Globus pallidus (tissue), 1 donor: ENCODE measurements at regions not wholly inside any gene's neighbourhood (a gene's known extent, or its start where the extent isn't known, plus 50 kb on each side); places are given as distances from the start of the nearest gene placed in this dataset.
A peak's percentile ranks its signal among the peaks of the same experiment; 100 is the strongest.
"Not testable (repeated sequence)": the region's sequence is repeated elsewhere in the genome, so short reads cannot be mapped to it uniquely, and the experiment has no call there.

Experiments used
- DNase-seq: peaks from one replicate; pipeline ENCODE4 v3.0.0-alpha.2; 2015; ENCODE audit warnings: low spot score

DNA sequence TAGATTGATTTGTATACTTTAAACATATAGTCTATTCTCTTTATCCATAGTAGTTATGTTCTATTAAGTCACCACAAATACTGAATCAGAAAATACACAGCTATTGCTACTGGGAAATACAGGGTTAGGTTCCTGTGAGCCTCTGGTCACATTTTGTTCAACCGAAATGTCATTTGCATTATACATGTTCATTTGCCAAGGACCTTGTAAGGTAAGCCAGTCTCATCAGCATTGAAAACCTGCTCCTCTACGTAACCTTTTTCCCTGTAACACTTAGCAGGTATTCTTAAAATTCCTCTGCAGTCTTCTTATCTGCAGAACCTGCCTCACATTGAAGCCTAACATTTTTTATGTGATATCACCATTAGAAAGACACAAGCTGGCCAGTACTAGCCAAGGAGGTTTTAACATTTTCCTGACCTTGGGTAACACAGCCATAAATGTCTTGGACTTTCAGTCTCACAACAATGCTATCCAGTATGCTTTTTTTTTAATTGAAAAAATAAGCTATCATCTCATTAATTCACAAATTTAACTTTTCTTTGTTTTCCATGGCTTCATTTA lies 765.7 kb upstream of the IGFBP7 start:
- DNase-seq = no peak

DNA sequence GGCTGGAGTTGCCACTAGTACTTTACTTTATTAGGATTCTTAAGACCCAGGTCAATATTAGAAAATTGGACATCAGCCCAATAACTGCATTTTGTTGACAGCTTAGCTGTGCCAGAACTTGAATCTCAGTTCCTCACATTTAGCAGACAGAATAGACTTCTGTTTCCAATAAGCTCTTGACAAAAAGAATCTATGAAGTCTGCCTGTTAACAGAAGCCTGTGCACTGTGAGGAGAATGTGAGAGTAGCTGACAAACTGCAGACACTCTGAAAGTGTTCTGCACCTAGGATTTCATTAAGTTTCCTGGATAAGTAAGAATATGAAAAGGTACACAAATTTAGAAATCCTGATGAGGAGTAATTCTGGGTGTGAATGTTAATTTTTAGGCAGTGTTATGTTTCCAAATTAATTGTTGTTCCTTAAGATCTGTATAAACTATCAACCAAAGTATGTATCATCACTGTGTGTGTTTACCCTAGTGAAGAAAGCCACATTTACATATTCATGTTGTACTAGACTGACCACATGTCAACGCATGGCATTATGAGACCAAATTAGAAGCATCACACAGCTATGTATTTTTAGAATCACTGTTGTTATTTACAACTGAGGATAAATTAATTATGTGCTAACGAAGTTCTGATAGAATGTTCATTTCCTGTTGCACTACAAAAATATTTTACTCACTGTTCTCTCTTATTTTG lies 756.4 kb upstream of the IGFBP7 start:
- DNase-seq = no peak

DNA sequence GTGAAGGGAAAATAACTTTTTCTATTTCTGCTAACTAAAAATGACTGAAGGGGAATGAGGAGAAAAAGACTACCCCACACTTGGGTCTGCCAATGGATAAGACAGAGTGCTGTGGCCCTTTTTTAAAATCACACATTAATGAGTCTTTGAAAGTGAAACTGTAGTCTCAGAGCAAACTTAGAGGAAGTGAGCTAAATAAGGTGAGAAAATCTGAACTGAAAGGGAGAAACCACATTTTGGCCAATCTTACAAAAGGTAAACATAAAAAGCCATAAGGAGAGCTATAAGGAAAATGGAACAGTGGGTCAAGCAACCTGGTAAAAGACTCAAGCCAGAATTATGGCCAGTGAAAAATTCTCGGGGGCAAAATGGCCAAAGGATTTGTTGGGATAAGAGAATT lies 755.1 kb upstream of the IGFBP7 start:
- no peak for DNase-seq

DNA sequence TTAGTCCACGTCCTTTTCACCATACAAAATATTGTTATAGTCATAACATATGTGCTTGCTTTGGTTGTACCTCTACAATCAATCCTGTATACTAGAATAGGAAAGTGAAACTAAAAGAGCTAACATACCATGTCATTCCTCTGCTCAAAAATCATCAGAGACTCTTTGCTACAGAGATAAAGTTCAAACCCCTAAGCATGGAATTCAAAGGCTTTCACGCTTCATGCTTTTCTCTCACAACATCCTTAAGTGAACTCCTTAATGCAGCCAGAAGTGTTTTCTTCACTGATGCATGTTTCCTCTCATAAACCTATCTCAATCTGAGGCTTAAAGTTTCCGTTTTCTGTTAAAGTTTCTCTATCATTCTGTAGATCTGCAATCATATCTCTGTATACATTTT lies 744.6 kb upstream of the IGFBP7 start:
- DNase-seq = no peak

DNA sequence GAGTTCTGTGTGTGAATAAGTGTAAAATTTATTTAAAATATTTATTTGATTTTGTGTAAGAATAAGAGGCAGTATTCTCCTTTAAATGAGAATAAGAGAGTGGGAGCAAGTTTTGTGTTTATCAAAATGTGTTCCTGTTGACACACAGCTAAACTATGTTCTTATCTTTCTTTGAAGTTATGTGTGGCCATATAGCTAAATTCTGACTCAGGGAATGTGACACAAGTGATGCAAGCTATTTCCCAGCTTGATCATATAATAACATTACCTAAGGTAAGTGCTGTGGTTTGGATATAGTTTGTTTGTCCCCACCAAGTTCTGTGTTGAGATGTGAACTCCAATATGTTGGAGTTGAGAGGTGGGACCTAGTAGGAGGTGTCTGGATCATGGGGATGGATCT lies 740.0 kb upstream of the IGFBP7 start:
- no peak for DNase-seq

DNA sequence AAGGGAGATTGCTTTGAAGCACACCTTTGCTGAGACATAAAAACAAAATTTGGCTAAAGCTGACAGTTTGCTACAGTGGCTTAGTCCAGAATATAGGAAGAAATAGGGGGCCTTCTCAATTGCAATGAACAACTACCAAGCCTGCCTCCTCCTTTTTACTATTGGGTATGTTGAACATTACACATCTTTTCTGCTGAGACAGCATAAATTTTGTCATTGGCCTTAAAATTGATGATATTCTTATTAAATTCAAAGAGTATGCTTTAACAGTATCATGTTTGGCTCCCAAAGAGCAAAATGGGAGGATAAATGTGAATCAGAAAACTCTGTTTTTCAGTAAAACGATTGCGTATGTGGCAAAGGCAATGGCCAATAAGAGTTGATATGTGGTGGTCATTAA lies 721.9 kb upstream of the IGFBP7 start:
- no peak for DNase-seq

DNA sequence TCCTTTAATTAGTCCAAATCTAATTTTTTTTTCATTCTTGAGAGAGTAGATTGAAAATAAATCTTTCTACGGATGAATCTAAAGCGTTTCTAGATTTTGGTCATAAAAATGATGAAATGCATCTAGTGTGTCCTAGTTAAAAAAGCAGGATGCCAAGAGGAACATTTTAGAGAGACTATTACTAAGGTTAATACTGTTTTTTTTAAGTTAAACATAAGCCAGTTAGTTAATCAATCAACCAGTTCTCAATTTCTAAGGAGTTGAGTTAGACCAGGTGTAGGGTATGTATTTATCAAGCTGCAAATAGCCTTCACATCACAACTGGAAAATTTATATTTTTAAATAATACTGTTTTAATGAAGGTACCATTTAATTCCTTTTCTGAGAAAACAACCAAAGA lies 679.5 kb upstream of the IGFBP7 start:
- DNase-seq = no peak

DNA sequence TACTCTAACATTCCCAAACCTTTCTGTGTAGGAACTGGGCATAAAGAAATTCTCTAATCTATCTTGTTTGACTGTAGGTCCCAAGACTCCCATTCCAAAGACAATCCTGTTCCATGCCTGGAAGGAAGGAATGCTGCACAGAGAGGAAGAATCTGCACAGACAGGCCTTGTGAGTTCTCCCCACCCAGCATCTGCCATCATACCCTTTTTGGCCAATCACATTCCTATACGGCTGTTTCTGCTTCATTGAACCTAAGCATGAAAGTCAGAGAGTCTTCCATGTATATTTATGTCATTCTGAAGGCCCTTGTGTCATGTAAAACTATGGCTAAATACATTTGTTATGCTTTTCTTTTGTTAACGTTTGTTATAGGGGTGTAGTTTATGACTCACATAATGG lies 667.7 kb upstream of the IGFBP7 start:
- DNase-seq = no peak

DNA sequence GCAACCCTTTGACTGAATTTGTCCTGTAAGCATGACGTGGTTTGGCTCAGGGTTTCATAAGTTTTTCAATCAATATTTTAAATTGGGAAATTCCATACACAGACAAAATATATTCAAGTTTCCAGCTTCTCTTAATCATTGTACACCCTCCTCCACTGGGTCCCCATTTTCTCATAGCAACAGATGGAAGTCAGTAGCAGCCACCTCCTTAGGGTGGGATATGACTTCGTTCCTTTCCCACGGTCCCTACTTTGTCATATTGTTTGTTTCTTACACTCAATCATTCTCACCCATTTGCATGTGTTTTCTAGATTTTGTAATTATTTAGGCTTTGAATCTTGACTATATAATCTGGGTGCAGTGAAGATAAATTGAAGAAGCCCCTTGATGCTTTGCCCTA lies 664.5 kb upstream of the IGFBP7 start:
- DNase-seq = no peak

GRCh38 chr4:57774171-57774570 lies 664.0 kb upstream of the IGFBP7 start:
- no peak for DNase-seq

GRCh38 chr4:57766341-57766740 lies 656.2 kb upstream of the IGFBP7 start:
- no peak for DNase-seq

DNA sequence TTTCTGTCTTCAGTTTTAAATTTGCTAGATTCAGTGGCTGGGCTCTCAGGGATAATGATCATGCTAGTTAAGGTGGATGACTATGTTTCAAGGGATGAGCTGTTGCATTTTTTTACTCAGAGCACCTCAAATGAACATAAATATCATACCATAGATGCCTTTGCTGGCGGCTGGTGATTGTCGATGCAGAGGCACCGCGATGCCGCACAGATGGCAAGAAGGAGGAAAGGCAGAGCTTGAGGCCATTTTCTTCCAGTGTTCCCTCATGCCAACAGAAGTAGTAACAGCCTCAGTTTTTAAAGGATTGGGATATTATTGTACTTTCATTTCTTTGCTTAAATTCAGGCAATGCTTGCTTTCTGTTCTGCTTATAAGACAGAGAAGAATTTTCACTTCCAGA lies 654.7 kb upstream of the IGFBP7 start:
- DNase-seq = peak; percentile 33

DNA sequence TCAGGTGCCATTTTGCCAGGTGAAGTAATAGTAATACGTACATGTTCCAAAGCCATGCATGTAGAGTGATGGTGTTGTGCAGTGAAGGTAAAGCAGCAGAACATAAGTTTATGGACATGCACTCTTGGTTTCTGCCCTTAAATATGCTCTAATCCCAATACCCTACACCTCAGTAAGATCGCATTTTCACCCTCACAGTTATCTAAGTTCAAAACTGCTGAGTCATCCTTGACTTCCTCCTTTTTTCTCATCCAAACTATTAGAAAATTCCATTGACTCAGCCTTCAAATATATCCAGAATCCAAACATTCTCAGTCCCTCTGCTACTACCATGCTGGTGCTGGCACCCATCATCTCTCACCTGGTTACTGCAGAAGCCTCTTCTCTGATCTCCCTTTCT lies 652.9 kb upstream of the IGFBP7 start:
- DNase-seq = no peak

DNA sequence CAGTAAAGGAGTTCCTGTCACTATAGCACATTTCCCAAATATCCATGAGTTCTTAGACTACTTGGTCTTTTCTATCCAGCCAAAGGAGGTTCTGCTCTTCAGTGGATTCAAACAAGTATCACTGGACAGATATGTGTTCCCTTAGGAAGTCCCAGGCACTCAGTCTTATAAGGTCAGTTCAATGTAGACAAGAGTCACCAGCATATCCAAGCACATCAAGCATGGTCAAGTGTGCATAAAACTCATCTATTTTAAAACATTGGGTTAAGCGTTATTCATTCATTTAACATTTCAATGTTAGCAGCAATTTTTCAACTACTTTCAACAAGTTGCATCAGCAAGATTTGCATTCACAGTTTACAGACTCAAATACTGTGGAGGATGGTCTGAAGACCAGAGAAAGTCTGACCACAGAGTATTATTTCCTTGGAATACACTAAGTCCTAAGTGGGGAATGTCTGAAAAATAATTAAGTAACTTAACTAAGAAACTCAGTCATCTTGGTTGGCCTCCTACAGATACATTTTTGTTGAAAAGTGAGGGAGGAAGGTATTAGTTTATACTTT lies 630.5 kb upstream of the IGFBP7 start:
- DNase-seq = no peak

DNA sequence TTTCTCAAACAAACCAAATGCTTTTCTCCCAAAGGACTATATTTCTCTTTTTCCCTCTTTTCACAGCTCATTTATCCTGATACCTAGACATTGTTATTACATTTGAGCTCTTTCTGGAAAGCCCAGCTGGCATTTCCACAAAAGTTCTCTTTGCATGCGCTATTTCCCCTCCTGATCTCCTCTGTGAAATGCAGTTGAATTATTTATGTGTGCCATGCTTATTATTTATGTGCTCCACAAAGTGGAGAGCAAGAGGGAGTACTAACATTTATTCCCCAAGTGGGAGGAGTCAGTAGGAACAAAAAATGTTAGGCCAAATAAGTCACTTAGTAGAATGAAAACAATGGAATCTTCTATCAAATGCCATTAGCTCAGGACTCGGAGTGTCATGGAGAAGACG lies 626.6 kb upstream of the IGFBP7 start:
- DNase-seq = no peak

GRCh38 chr4:57734104-57734670 lies 624.0 kb upstream of the IGFBP7 start:
- no peak for DNase-seq

DNA sequence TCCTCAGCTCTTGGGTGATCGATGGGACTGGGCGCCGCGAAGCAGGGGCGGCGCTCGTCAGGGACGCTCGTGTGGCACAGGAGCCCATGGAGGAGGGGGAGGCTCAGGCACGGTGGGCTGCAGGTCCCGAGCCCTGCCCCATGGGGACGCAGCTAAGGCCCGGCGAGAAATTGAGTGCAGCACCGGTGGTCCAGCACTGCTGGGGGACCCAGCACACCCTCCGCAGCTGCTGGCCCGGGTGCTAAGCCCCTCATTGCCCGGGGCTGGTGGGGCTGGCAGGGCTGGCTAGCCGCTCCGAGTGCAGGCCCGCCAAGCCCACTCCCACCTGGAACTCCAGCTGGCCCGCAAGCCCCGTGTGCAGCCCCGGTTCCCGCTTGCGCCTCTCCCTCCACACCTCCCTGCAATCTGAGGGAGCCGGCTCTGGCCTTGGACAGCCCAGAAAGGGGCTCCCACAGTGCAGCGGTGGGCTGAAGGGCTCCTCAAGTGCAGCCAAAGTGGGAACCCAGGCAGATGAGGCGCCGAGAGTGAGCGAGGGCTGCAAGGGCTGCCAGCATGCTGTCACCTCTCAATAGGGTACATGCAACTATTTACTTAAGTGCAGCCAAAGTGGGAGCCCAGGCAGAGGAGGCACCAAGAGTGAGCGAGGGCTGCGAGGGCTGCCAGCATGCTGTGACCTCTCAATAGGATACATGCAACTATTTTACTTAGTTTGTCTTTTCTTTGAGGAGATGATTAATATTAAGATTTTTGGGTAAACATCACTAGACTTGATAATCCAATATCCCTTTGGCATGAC lies 619.8 kb upstream of the IGFBP7 start:
- DNase-seq = not testable (repeated sequence)

DNA sequence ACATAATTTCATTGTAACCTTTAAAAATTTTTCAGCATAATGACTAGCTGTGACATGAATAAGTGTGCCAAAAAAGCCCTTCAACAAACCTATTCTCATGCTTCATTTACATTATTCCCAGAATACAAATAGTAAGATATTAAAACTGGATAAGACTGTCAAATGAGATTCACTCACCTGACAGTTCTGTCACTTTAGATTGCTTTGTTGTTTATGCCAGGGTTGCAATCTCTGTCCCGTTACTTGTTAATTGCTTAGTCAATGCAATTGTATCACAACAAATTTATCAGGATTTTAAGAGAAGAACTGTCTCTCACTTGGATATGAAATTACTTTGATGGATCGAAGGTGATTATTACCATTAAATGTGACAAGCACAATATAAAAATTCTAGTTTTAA lies 616.0 kb upstream of the IGFBP7 start:
- DNase-seq = no peak

DNA sequence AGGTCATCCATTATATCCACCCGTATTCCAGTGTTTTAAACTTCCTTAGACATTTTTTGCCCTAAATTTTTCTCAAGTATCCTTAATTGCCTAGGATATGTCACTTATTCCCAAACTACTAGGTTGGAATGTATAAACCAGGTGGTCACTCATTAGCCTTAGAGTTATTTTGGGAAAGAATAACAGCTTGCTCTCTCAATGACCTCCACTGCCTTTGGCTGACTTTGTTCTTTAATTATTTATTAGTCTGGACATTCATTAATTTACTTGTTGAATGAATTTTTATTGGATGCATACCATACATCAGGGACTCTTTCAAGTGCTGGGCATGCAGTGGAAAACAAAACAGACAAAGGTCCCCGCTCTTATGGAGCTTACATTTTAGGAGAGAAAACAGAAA lies 609.3 kb upstream of the IGFBP7 start:
- DNase-seq = no peak

DNA sequence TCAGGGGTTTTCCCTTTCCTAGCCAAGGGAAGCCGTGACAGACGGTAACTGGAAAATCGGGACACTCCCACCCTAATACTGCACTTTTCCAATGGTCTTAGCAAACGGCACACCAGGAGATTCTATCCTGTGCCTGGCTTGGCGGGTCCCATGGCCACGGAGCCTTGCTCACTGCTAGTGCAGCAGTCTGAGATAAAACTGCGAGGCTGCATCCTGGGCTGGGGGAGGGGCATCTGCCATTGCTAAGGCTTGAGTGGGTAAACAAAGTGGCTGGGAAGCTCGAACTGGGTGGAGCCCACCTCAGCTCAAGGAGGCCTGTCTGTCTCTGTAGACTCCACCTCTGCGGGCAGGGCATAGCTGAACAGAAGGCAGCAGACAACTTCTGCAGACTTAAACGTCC lies 604.1 kb upstream of the IGFBP7 start:
- DNase-seq = not testable (repeated sequence)

DNA sequence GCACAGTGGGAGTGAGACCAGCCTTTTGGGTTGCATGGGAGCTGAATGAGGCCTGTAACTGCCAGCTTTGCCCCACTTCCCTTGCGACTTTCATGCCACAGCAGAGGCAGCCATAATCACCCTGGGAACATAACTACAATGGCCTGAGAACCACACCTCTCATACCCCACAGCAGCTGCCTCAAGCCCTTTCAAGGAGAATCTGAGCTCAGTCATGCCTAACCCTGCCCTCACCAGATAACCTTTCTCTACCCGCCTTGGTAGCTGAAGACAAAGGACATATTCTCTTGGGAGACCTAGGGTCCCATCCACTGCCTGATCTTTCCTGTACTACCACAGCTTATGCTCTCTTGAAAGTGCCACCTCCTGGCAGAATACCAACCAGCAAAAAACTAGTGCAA lies 599.9 kb upstream of the IGFBP7 start:
- no peak for DNase-seq

DNA sequence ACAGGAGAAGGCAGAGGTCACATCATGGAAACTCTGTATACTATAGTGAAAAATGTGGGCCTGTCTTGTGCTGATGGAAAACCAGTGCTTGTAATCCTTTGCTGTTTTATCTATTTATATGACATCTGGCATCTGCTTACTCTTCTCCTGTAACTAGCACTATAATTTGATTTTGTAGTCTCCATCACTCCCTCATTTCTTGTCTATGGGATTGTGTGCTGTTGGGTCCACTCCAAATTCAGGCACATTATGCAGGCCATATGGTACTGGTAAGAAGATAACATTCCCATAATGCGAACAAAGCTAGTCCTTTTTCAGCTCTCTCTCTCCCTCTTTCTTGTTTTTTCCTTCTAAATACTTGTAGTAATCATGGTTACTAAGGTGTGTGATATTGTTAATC lies 581.2 kb upstream of the IGFBP7 start:
- no peak for DNase-seq

GRCh38 chr4:57689693-57690205 lies 579.6 kb upstream of the IGFBP7 start:
- no peak for DNase-seq
